Calu3 (cell line): ENCODE measurements at regions not wholly inside any gene's neighbourhood (a gene's known extent, or its start where the extent isn't known, plus 50 kb on each side); places are given as distances from the start of the nearest gene placed in this dataset.

Experiments
- BruUV-seq: library from RNA; stranded (reverse); fragments of 400-500 nt; replicated peaks from 2 replicates; lab custom pipeline; 2021; lab: Mats Ljungman, UMichigan
- CTCF ChIA-PET: fragments of 300-600 bp; sonication (Branson Sonifier 250); formaldehyde crosslinking; loops from one replicate; lab custom pipeline; 2022; ENCODE audit warnings: antibody characterized with exemption; lab: Charles Lee
- DNase-seq: peaks from one replicate; pipeline ENCODE4 v3.0.0; 2022
- H3K27ac Mint-ChIP-seq: one replicate; pipeline ENCODE4 v1.8.0; 2022; ENCODE audit warnings: mixed read lengths; ENCODE audit not compliant: unreplicated experiment
- H3K27me3 Mint-ChIP-seq: one replicate; pipeline ENCODE4 v1.8.0; 2022; ENCODE audit warnings: mixed read lengths; ENCODE audit not compliant: unreplicated experiment
- H3K36me3 Mint-ChIP-seq: one replicate; pipeline ENCODE4 v1.8.0; 2022; ENCODE audit warnings: mild to moderate bottlenecking, moderate library complexity, mixed read lengths; ENCODE audit not compliant: insufficient read depth, unreplicated experiment
- H3K4me1 Mint-ChIP-seq: one replicate; pipeline ENCODE4 v1.8.0; 2022; ENCODE audit warnings: mild to moderate bottlenecking, low read depth, mixed read lengths; ENCODE audit not compliant: unreplicated experiment
- H3K4me3 Mint-ChIP-seq: one replicate; pipeline ENCODE4 v1.8.0; 2022; ENCODE audit warnings: mild to moderate bottlenecking, low read depth, moderate library complexity, mixed read lengths; ENCODE audit not compliant: unreplicated experiment
- H3K9me3 Mint-ChIP-seq: one replicate; pipeline ENCODE4 v1.8.0; 2022; ENCODE audit warnings: low read depth, mixed read lengths; ENCODE audit not compliant: unreplicated experiment
- intact Hi-C: fragments of 100-400 bp; cut with micrococcal nuclease; formaldehyde crosslinking; loops from one replicate; pipeline ENCODE4 v1.10.0; 2022; ENCODE audit not compliant: unreplicated experiment
- TF ChIP-seq, protein P1 (sequence below): fragments of 200-600 bp; IDR thresholded peaks from one replicate; pipeline ENCODE4 v1.8.0; 2022; ENCODE audit warnings: antibody characterized with exemption; ENCODE audit not compliant: unreplicated experiment

GRCh38 chr9:13478160-13478559 is 198.7 kb upstream of the MPDZ start:
- no peak for DNase-seq
- CTCF ChIA-PET: no interaction called here
- no peak overlapping the region for H3K4me3 Mint-ChIP-seq
- TF ChIP-seq, protein P1, sequence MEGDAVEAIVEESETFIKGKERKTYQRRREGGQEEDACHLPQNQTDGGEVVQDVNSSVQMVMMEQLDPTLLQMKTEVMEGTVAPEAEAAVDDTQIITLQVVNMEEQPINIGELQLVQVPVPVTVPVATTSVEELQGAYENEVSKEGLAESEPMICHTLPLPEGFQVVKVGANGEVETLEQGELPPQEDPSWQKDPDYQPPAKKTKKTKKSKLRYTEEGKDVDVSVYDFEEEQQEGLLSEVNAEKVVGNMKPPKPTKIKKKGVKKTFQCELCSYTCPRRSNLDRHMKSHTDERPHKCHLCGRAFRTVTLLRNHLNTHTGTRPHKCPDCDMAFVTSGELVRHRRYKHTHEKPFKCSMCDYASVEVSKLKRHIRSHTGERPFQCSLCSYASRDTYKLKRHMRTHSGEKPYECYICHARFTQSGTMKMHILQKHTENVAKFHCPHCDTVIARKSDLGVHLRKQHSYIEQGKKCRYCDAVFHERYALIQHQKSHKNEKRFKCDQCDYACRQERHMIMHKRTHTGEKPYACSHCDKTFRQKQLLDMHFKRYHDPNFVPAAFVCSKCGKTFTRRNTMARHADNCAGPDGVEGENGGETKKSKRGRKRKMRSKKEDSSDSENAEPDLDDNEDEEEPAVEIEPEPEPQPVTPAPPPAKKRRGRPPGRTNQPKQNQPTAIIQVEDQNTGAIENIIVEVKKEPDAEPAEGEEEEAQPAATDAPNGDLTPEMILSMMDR: no peak
- H3K27ac Mint-ChIP-seq: no peak overlapping the region
- H3K27me3 Mint-ChIP-seq: peaks cover 11% of the 10 kb centered on the region
- BruUV-seq: no TSS peak
- no peaks in the 10 kb centered on the region for H3K4me1 Mint-ChIP-seq
- intact Hi-C loops: no loop called here
- peaks cover 2% of the 10 kb centered on the region for H3K9me3 Mint-ChIP-seq
- no peaks in the 10 kb centered on the region for H3K36me3 Mint-ChIP-seq

- H3K4me1 Mint-ChIP-seq: no peaks in the 10 kb centered on the region
- H3K4me3 Mint-ChIP-seq: no peak overlapping the region
- H3K9me3 Mint-ChIP-seq: peaks cover 4% of the 10 kb centered on the region
- H3K36me3 Mint-ChIP-seq: no peaks in the 10 kb centered on the region
- H3K27ac Mint-ChIP-seq: no peak overlapping the region
- intact Hi-C loops: no loop called here
- no TSS peak for BruUV-seq
- DNase-seq: no peak
- TF ChIP-seq, protein P1: no peak
- peaks cover 26% of the 10 kb centered on the region for H3K27me3 Mint-ChIP-seq
- CTCF ChIA-PET: no interaction called here
These were observed 191.3 kb upstream of the MPDZ start for GRCh38 chr9:13470836-13471235.

GRCh38 chr9:13467157-13467556 is 187.7 kb upstream of the MPDZ start:
- intact Hi-C loops: no loop called here
- no peak overlapping the region for H3K27ac Mint-ChIP-seq
- no peaks in the 10 kb centered on the region for H3K4me1 Mint-ChIP-seq
- DNase-seq: no peak
- peaks cover 4% of the 10 kb centered on the region for H3K9me3 Mint-ChIP-seq
- peaks cover 26% of the 10 kb centered on the region for H3K27me3 Mint-ChIP-seq
- H3K4me3 Mint-ChIP-seq: no peak overlapping the region
- no peaks in the 10 kb centered on the region for H3K36me3 Mint-ChIP-seq
- BruUV-seq: no TSS peak
- TF ChIP-seq, protein P1: no peak
- CTCF ChIA-PET: no interaction called here

GRCh38 chr9:13461414-13461991 is 182.0 kb upstream of the MPDZ start:
- intact Hi-C loops: no loop called here
- H3K36me3 Mint-ChIP-seq: no peaks in the 10 kb centered on the region

More at GRCh38 chr9:13461414-13461991, 182.0 kb upstream of the MPDZ start:
- peaks cover 1% of the 10 kb centered on the region for H3K9me3 Mint-ChIP-seq
- BruUV-seq: no TSS peak
- H3K27me3 Mint-ChIP-seq: peaks cover 5% of the 10 kb centered on the region
- DNase-seq: no peak
- TF ChIP-seq, protein P1: no peak
- no peak overlapping the region for H3K27ac Mint-ChIP-seq
- no peak overlapping the region for H3K4me3 Mint-ChIP-seq
- H3K4me1 Mint-ChIP-seq: peaks cover 7% of the 10 kb centered on the region
- CTCF ChIA-PET: no interaction called here
